COLO668 (cell line): ENCODE measurements at regions not wholly inside any gene's neighbourhood (a gene's known extent, or its start where the extent isn't known, plus 50 kb on each side); places are given as distances from the start of the nearest gene placed in this dataset.
"Not testable (repeated sequence)": the region's sequence is repeated elsewhere in the genome, so short reads cannot be mapped to it uniquely, and the experiment has no call there.

Experiments used
- DNase-seq: peaks from one replicate; lab custom pipeline; 2025; ENCODE audit not compliant: unreplicated experiment; lab: John Stamatoyannopoulos, UW

- no peak for DNase-seq
Measured at GRCh38 chr3:109784852-109785631, 447.7 kb upstream of the DPPA4 start.

GRCh38 chr3:109803274-109803673 lies 465.9 kb upstream of the DPPA4 start:
- DNase-seq, result no peak

GRCh38 chr3:109804697-109805096 lies 467.4 kb upstream of the DPPA4 start:
- no peak for DNase-seq

GRCh38 chr3:109806929-109807328 lies 469.6 kb upstream of the DPPA4 start:
- DNase-seq, result no peak

GRCh38 chr3:109809513-109809912 lies 472.2 kb upstream of the DPPA4 start:
- DNase-seq, result no peak

- no peak for DNase-seq
Measured at GRCh38 chr3:109818081-109818480, 480.7 kb upstream of the DPPA4 start.

- DNase-seq, result no peak
Measured at GRCh38 chr3:109819734-109820133, 482.4 kb upstream of the DPPA4 start.

- no peak for DNase-seq
Measured at GRCh38 chr3:109825971-109826810, 488.8 kb upstream of the DPPA4 start.

- no peak for DNase-seq
Measured at GRCh38 chr3:109831403-109831802, 494.1 kb upstream of the DPPA4 start.

GRCh38 chr3:109835958-109836357 lies 498.6 kb upstream of the DPPA4 start:
- DNase-seq, result no peak

GRCh38 chr3:109851854-109852253 lies 514.5 kb upstream of the DPPA4 start:
- no peak for DNase-seq

- no peak for DNase-seq
Measured at GRCh38 chr3:109852283-109852682, 514.9 kb upstream of the DPPA4 start.

GRCh38 chr3:109853077-109853731 lies 515.9 kb upstream of the DPPA4 start:
- no peak for DNase-seq

- DNase-seq, result no peak
Measured at GRCh38 chr3:109863701-109864100, 526.4 kb upstream of the DPPA4 start.

GRCh38 chr3:109864452-109864851 lies 527.1 kb upstream of the DPPA4 start:
- no peak for DNase-seq

GRCh38 chr3:109869586-109869985 lies 532.2 kb upstream of the DPPA4 start:
- no peak for DNase-seq

GRCh38 chr3:109874896-109875708 lies 537.8 kb upstream of the DPPA4 start:
- no peak for DNase-seq

GRCh38 chr3:109877616-109878015 lies 540.3 kb upstream of the DPPA4 start:
- DNase-seq, result not testable (repeated sequence)

GRCh38 chr3:109882144-109882543 lies 544.8 kb upstream of the DPPA4 start:
- no peak for DNase-seq

- no peak for DNase-seq
Measured at GRCh38 chr3:109887293-109887692, 549.9 kb upstream of the DPPA4 start.

- DNase-seq, result no peak
Measured at GRCh38 chr3:109888026-109888425, 550.7 kb upstream of the DPPA4 start.
